ENCODE measurements at regions not wholly inside any gene's neighbourhood (a gene's known extent, or its start where the extent isn't known, plus 50 kb on each side); places are given as distances from the start of the nearest gene placed in this dataset.

DNA sequence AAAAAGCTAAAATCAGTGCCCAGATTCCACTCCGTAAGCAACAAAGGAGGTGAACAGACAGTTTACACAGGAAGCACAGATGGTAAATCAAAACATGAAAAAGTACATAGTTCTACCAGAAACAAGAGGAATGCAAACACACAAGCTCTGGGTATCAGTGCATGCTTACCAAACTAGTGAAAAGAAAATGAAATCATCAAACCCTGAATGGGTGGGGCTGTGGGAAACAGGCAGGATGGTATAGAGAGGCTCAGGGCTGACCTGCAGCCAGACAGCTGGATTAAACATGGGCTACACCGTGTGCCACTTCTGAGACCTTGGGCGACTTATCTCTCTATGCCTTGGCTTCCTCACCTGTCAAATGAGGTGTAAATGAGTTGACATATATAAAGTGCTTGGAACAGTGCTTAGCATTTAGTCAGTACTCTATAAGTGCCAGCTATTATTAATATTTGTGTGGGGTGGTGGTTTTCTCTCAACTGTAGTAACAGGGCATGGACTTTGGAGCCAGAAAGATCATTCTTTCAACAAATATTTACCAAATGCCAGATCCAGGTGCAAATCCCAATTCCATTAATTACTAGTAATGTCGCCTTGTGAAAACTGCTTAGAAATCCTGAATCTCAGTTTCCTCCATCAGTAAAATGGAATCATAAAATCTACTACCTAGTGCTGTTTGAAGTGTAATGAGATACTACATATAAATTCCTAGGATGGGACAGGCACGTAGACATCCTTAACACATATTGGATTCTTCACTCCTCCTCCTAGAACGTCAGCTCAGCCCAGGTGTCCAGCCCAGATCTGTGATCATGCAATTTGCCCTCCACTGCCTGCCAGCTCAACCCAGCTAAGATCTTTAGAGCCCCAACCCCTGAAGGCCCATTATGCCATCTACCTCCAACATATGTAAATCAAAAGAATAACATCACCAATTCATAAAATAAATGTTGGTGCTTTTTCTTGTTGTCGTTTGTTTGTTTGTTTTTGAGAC lies 55.5 kb upstream of the SMAD3 start:
- WGBS, 2 donors: 88 to 91% methylated on average over 6 to 7 of the region's 7 CpGs

DNA sequence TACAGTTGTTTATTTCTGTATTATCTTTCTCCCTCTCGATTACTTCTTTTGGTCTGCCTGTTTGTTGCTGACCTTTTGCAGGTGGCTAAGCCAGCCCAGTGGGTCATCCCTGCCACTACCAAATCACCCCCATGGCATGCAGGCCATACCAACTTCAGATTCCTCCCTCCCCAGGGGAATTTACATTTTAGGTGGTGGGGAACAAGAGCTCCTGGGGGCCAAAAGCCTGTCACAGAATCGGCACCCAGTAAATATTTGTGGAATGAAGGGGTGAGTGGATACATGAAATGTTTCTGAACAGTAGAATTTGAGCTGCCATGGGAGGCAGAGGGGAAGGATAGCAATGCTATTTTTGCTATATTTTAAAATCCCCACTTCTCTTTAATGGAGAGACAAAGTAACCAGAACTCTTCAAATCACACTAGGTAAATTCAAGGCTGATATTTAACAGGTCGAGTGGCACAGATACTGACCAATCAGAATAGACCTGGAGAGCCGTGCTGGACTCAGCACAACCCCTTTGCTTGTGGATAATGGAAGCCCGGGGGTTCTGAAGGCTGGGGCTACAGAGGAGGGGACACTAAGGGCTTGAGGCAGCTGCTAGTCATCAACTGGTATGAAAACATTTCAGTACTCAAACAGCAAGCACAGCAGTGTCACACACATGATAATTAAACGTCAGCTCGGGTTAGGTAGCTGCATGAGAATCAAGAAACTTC lies 54.3 kb upstream of the SMAD3 start:
- ATAC-seq (ENCODE audit: low FRiP score in 2 of 2) (no peak), DNase-seq (no peak)
- H3K27me3 ChIP-seq: no peaks in the 10 kb centered on the region
- H3K9me3 ChIP-seq: no peaks in the 10 kb centered on the region
- no peak overlapping the region for H3K27ac ChIP-seq
- 70 to 75% methylated on average over 7 of the region's 7 CpGs for WGBS, 2 donors
- no peaks in the 10 kb centered on the region for H3K36me3 ChIP-seq
- no peak overlapping the region for H3K4me3 ChIP-seq
- H3K4me1 ChIP-seq: peaks cover 0 to 7% (median 3%) of the 10 kb centered on the region in 4 donors
- no peak for TF ChIP-seq EP300 (IDR thresholded peaks at IDR 0.05)
- no peak for TF ChIP-seq POLR2A (IDR thresholded peaks at IDR 0.05)
- TF ChIP-seq POLR2AphosphoS5 (IDR thresholded peaks at IDR 0.05): no peak
- TF ChIP-seq, protein P1, sequence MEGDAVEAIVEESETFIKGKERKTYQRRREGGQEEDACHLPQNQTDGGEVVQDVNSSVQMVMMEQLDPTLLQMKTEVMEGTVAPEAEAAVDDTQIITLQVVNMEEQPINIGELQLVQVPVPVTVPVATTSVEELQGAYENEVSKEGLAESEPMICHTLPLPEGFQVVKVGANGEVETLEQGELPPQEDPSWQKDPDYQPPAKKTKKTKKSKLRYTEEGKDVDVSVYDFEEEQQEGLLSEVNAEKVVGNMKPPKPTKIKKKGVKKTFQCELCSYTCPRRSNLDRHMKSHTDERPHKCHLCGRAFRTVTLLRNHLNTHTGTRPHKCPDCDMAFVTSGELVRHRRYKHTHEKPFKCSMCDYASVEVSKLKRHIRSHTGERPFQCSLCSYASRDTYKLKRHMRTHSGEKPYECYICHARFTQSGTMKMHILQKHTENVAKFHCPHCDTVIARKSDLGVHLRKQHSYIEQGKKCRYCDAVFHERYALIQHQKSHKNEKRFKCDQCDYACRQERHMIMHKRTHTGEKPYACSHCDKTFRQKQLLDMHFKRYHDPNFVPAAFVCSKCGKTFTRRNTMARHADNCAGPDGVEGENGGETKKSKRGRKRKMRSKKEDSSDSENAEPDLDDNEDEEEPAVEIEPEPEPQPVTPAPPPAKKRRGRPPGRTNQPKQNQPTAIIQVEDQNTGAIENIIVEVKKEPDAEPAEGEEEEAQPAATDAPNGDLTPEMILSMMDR (IDR thresholded peaks at IDR 0.05): no peak

More for the DNA sequence above, 55.5 kb upstream of the SMAD3 start:
- Histone ChIP-seq H3K9me3 (no peaks in the 10 kb centered on the region), H3K36me3 (no peaks in the 10 kb centered on the region), H3K27me3 (no peaks in the 10 kb centered on the region), H3K4me1 (peaks cover 0 to 7% (median 3%) of the 10 kb centered on the region in 4 donors), H3K27ac (no peak overlapping the region), H3K4me3 (no peak overlapping the region)
- TF ChIP-seq, protein P1 (IDR thresholded peaks at IDR 0.05): no peak
- TF ChIP-seq EP300 (IDR thresholded peaks at IDR 0.05) (no peak), POLR2A (IDR thresholded peaks at IDR 0.05) (no peak), POLR2AphosphoS5 (IDR thresholded peaks at IDR 0.05) (no peak)
- ATAC-seq (ENCODE audit: low FRiP score in 2 of 2) (no peak), DNase-seq (no peak)

DNA sequence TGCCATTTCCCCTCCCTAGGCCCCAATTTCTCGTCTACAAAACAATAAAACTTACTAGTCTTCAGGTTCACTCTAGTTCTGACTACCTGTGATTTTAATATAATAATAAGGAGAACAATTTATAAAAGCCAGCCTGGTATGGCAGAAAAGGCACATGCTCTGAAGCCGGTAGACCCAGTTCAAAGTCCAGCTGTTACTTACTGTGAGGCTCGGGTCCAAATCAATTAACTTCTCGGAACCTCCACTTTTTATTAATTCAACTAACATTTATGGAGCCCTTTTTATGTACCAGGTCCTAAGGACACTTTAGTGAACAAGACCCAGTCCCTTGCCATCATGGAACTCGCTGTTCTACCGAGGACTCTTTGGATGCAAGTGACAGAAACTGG lies 53.8 kb upstream of the SMAD3 start:
- peaks cover 0 to 9% (median 4%) of the 10 kb centered on the region in 4 donors for H3K4me1 ChIP-seq
- H3K27me3 ChIP-seq: no peaks in the 10 kb centered on the region
- H3K4me3 ChIP-seq: no peak overlapping the region
- no peaks in the 10 kb centered on the region for H3K36me3 ChIP-seq
- TF ChIP-seq, protein P1 (IDR thresholded peaks at IDR 0.05): no peak
- TF ChIP-seq POLR2AphosphoS5 (IDR thresholded peaks at IDR 0.05): no peak
- TF ChIP-seq POLR2A (IDR thresholded peaks at IDR 0.05): no peak
- no peaks in the 10 kb centered on the region for H3K9me3 ChIP-seq
- no peak for ATAC-seq (ENCODE audit: low FRiP score in 2 of 2)
- no peak for DNase-seq
- 87 to 94% methylated on average over 6 of the region's 6 CpGs for WGBS, 2 donors
- no peak overlapping the region for H3K27ac ChIP-seq

DNA sequence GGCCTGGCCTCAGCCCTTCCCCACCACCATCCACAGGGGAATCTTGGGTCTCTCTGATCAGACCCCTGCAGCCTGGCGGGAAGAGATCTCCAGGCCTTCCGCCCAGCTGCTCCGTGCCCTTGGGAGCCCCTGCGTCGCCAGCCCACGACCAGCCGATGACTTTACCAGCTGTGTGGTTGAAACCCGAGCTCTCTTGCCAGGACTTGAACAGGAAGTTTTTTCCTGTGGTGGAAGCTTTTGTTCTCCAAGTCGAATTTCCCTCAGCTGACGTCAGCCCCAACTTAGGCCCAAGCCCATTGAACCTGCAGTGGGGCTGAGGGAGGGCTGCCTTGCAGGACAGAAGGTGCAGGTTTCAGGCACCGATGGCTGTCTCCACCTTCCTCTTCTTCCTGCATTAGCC lies 51.7 kb upstream of the SMAD3 start:
- ATAC-seq (ENCODE audit: low FRiP score in 2 of 2) (peak; percentile 27 to 54), DNase-seq (peak in 1 of 2 donors; percentile 56)
- Histone ChIP-seq H3K36me3 (no peaks in the 10 kb centered on the region), H3K4me1 (peaks cover 4 to 10% (median 7%) of the 10 kb centered on the region in 4 donors), H3K4me3 (no peak overlapping the region), H3K27ac (peak overlapping the region in 1 of 4 donors; percentile 35), H3K9me3 (no peaks in the 10 kb centered on the region), H3K27me3 (no peaks in the 10 kb centered on the region)
- WGBS, 2 donors: 49 to 53% methylated on average over 9 to 11 of the region's 11 CpGs
- TF ChIP-seq POLR2A (IDR thresholded peaks at IDR 0.05) (no peak), POLR2AphosphoS5 (IDR thresholded peaks at IDR 0.05) (peak in 1 of 2 donors; percentile 9), EP300 (IDR thresholded peaks at IDR 0.05) (no peak)

Small RNAs in the stretch of these regions (small RNA-seq; reads per million reads assigned to genes)
- gene HMGN2P47: 0 reads per million in 4 donors

Measured in upper lobe of left lung (tissue), 6 donors.